SK-N-SH (cell line): ENCODE measurements at regions not wholly inside any gene's neighbourhood (a gene's known extent, or its start where the extent isn't known, plus 50 kb on each side); places are given as distances from the start of the nearest gene placed in this dataset.

ENCODE experiments used
- CTCF ChIA-PET: fragments of 300-600, 350-600 bp; formaldehyde crosslinking; extraction: SDS; loops from one replicate; lab custom pipeline; 2021; lab: Yijun Ruan, JAX
- POLR2A ChIA-PET: fragments of 350-600 bp; sonication (Branson Sonifier 250); formaldehyde crosslinking; extraction: SDS; loops from one replicate; lab custom pipeline; 2020; ENCODE audit warnings: antibody characterized with exemption, inconsistent platforms; lab: Yijun Ruan, JAX
- DNase-seq: peaks from one replicate; pipeline ENCODE4 v3.0.0; 2012
- H2AFZ ChIP-seq: fragments of 200-600 bp; sonication (generic); 2 replicates; pipeline ENCODE4 v1.8.1; 2016; ENCODE audit warnings: antibody characterized with exemption, mild to moderate bottlenecking, low read depth
- H3F3A ChIP-seq: fragments of 200-600 bp; sonication (generic); replicated peaks from 2 replicates; pipeline ENCODE3; 2016; ENCODE audit warnings: antibody characterized with exemption, mild to moderate bottlenecking; ENCODE audit not compliant: insufficient read depth
- H3K27ac ChIP-seq, 2 experiments: fragments of 200-500 bp in 1 of 2; fragments of 200-600 bp in 1 of 2; sonication (Bioruptor generic) in 1 of 2; sonication (generic), shearing (Covaris generic) in 1 of 2; 2 replicates each; pipeline versions ENCODE4 v1.5.1 to v1.6.1; 2014 to 2016; ENCODE audit warnings: low read depth in 2 of 2, inconsistent platforms in 1 of 2, low read length in 1 of 2, mild to moderate bottlenecking in 1 of 2, mixed read lengths in 1 of 2
- H3K27me3 ChIP-seq: fragments of 200-600 bp; sonication (generic), shearing (Covaris generic); 2 replicates; pipeline ENCODE4 v1.6.1; 2016; ENCODE audit warnings: mixed run types; ENCODE audit not compliant: insufficient read depth
- H3K36me3 ChIP-seq, 2 experiments: fragments of 200-500 bp in 1 of 2; fragments of 200-600 bp in 1 of 2; sonication (Bioruptor generic) in 1 of 2; sonication (generic) in 1 of 2; replicated peaks in 1 of 2; 2 replicates each; pipeline versions ENCODE3 to v1.5.1; 2014 to 2016; ENCODE audit warnings: low read length in 1 of 2, mild to moderate bottlenecking in 1 of 2; ENCODE audit not compliant: insufficient read depth in 2 of 2, control insufficient read depth in 1 of 2
- H3K4me1 ChIP-seq, 2 experiments: fragments of 200-500 bp in 1 of 2; fragments of 200-600 bp in 1 of 2; sonication (Bioruptor generic) in 1 of 2; sonication (generic), shearing (Covaris generic) in 1 of 2; 2 replicates each; pipeline versions ENCODE4 v1.5.1 to v1.6.1; 2014 to 2016; ENCODE audit warnings: low read depth in 1 of 2, low read length in 1 of 2, mixed run types in 1 of 2; ENCODE audit not compliant: insufficient read depth in 2 of 2, control insufficient read depth in 1 of 2
- H3K4me2 ChIP-seq: fragments of 200-600 bp; sonication (generic), shearing (Covaris generic); 2 replicates; pipeline ENCODE4 v1.6.1; 2017; ENCODE audit warnings: mixed run types
- H3K4me3 ChIP-seq, 2 experiments: fragments of 200-500 bp in 1 of 2; fragments of 200-600 bp in 1 of 2; sonication (Bioruptor generic) in 1 of 2; sonication (generic), shearing (Covaris generic) in 1 of 2; 2 replicates each; pipeline versions ENCODE4 v1.5.1 to v1.8.1; 2014 to 2016; ENCODE audit warnings: low read depth in 2 of 2, inconsistent platforms in 1 of 2, low read length in 1 of 2, mild to moderate bottlenecking in 1 of 2, mixed read lengths in 1 of 2, moderate library complexity in 1 of 2
- H3K79me2 ChIP-seq: fragments of 200-600 bp; sonication (generic); 2 replicates; pipeline ENCODE4 v1.8.1; 2017; ENCODE audit warnings: mild to moderate bottlenecking; ENCODE audit not compliant: insufficient read depth
- H3K9ac ChIP-seq: fragments of 200-600 bp; sonication (generic); 2 replicates; pipeline ENCODE4 v1.6.1; 2017; ENCODE audit warnings: mixed run types
- H3K9me2 ChIP-seq: fragments of 200-600 bp; sonication (generic); 2 replicates; pipeline ENCODE4 v1.6.1; 2017; ENCODE audit warnings: mixed run types
- H3K9me3 ChIP-seq: fragments of 200-600 bp; sonication (generic); 2 replicates; pipeline ENCODE4 v1.6.1; 2017; ENCODE audit warnings: mixed run types, mild to moderate bottlenecking, moderate library complexity
- H4K20me1 ChIP-seq: fragments of 200-600 bp; sonication (generic); 2 replicates; pipeline ENCODE4 v1.6.1; 2017; ENCODE audit warnings: mild to moderate bottlenecking, mixed run types; ENCODE audit not compliant: insufficient read depth
- CTCF ChIP-seq: fragments of 200-600 bp; sonication (generic); IDR thresholded peaks from 2 replicates; pipeline ENCODE4 v1.6.1; 2017; ENCODE audit warnings: antibody characterized with exemption, mild to moderate bottlenecking, moderate library complexity
- ELF1 ChIP-seq: IDR thresholded peaks from 2 replicates; pipeline ENCODE4 v1.4.0; 2012
- EP300 ChIP-seq, 2 experiments: IDR thresholded peaks; 2 replicates each; pipeline versions ENCODE4 v1.4.0 to v1.6.1; 2012; ENCODE audit warnings: borderline replicate concordance in 1 of 2, low read depth in 1 of 2, low read length in 1 of 2
- EZH2phosphoT487 ChIP-seq: fragments of 200-600 bp; sonication (generic); IDR thresholded peaks from 2 replicates; pipeline ENCODE4 v1.6.1; 2017; ENCODE audit warnings: low read depth, mixed run types, mild to moderate bottlenecking, antibody characterized with exemption, moderate library complexity, borderline replicate concordance
- IRF3 ChIP-seq: fragments of 150-350 bp; IDR thresholded peaks from 2 replicates; pipeline ENCODE4 v1.6.1; 2016; ENCODE audit warnings: mild to moderate bottlenecking, low read depth, low read length
- MXI1 ChIP-seq: IDR thresholded peaks from 2 replicates; pipeline ENCODE4 v1.6.1; 2012; ENCODE audit warnings: mild to moderate bottlenecking, low read depth, low read length, improper control_type of control experiment
- NRF1 ChIP-seq: IDR thresholded peaks from 2 replicates; pipeline ENCODE4 v1.6.1; 2012; ENCODE audit warnings: low read depth, mild to moderate bottlenecking, low read length
- POLR2AphosphoS5 ChIP-seq: IDR thresholded peaks from 2 replicates; pipeline ENCODE4 v1.6.1; 2012; ENCODE audit warnings: low read depth, low read length
- RFX5 ChIP-seq: IDR thresholded peaks from 2 replicates; pipeline ENCODE4 v1.6.1; 2012; ENCODE audit warnings: mild to moderate bottlenecking, improper control_type of control experiment, low read length
- SIN3A ChIP-seq: IDR thresholded peaks from 2 replicates; pipeline ENCODE4 v1.6.1; 2012; ENCODE audit warnings: low read depth, mild to moderate bottlenecking, low read length, moderate library complexity, borderline replicate concordance
- TAF1 ChIP-seq: IDR thresholded peaks from 2 replicates; pipeline ENCODE4 v1.6.1; 2012; ENCODE audit warnings: low read depth, mild to moderate bottlenecking, low read length, moderate library complexity, borderline replicate concordance
- USF1 ChIP-seq: IDR thresholded peaks from 2 replicates; pipeline ENCODE4 v1.4.0; 2012; ENCODE audit warnings: low read depth, borderline replicate concordance
- USF2 ChIP-seq: fragments of 150-350 bp; IDR thresholded peaks from 2 replicates; pipeline ENCODE4 v1.6.1; 2017; ENCODE audit warnings: antibody characterized with exemption, low read length, low read depth, borderline replicate concordance
- YY1 ChIP-seq: IDR thresholded peaks from 2 replicates; pipeline ENCODE4 v1.4.0; 2012; ENCODE audit warnings: low read depth, mild to moderate bottlenecking
- WGBS: methylation state at CpG from one replicate; pipeline ENCODE4 v1.1.6; 2017; ENCODE audit warnings: low lambda C conversion rate; 5-methylcytosine and 5-hydroxymethylcytosine counted together
- TF ChIP-seq, protein P1 (sequence below): IDR thresholded peaks from 2 replicates; pipeline ENCODE4 v1.4.0; 2012; ENCODE audit warnings: low read depth, borderline replicate concordance

- TF ChIP-seq USF2 (no peak), IRF3 (no peak), ELF1 (no peak), USF1 (no peak), NRF1 (no peak), YY1 (no peak), EZH2phosphoT487 (no peak), SIN3A (no peak), RFX5 (no peak), CTCF (no peak), POLR2AphosphoS5 (no peak), MXI1 (no peak), EP300 (IDR thresholded peaks at IDR 0.05; ENCODE audit: borderline replicate concordance in 1 of 2, low read depth in 1 of 2, low read length in 1 of 2) (no peak), TAF1 (no peak)
- Histone ChIP-seq H3K9ac (no peak overlapping the region), H3K9me3 (no peaks in the 10 kb centered on the region), H4K20me1 (no peaks in the 10 kb centered on the region), H3K27me3 (no peaks in the 10 kb centered on the region), H3F3A (no peaks in the 10 kb centered on the region), H3K4me1 (no peaks in the 10 kb centered on the region), H3K79me2 (no peaks in the 10 kb centered on the region), H3K4me3 (no peak overlapping the region), H3K27ac (no peak overlapping the region), H3K4me2 (no peak overlapping the region), H3K36me3 (no peaks in the 10 kb centered on the region), H2AFZ (no peak overlapping the region), H3K9me2 (no peaks in the 10 kb centered on the region)
- DNase-seq: no peak
- CTCF ChIA-PET: no interaction called here
- WGBS: 22% methylated on average over 2 of the region's 2 CpGs
- POLR2A ChIA-PET: no interaction called here
These were observed 246.5 kb upstream of the VLDLR start for GRCh38 chr9:2375114-2375513.

GRCh38 chr9:2377117-2377516, 244.5 kb upstream of the VLDLR start:
- WGBS: 38% methylated on average over 3 of the region's 3 CpGs
- Histone ChIP-seq H3K9me2 (no peaks in the 10 kb centered on the region), H3K4me1 (no peaks in the 10 kb centered on the region), H2AFZ (no peak overlapping the region), H3K27ac (no peak overlapping the region), H3F3A (no peaks in the 10 kb centered on the region), H3K27me3 (no peaks in the 10 kb centered on the region), H3K9me3 (no peaks in the 10 kb centered on the region), H3K4me3 (no peak overlapping the region), H3K79me2 (no peaks in the 10 kb centered on the region), H4K20me1 (no peaks in the 10 kb centered on the region), H3K9ac (no peak overlapping the region), H3K36me3 (no peaks in the 10 kb centered on the region), H3K4me2 (no peak overlapping the region)
- POLR2A ChIA-PET: no interaction called here
- CTCF ChIA-PET: no interaction called here
- TF ChIP-seq, protein P1, sequence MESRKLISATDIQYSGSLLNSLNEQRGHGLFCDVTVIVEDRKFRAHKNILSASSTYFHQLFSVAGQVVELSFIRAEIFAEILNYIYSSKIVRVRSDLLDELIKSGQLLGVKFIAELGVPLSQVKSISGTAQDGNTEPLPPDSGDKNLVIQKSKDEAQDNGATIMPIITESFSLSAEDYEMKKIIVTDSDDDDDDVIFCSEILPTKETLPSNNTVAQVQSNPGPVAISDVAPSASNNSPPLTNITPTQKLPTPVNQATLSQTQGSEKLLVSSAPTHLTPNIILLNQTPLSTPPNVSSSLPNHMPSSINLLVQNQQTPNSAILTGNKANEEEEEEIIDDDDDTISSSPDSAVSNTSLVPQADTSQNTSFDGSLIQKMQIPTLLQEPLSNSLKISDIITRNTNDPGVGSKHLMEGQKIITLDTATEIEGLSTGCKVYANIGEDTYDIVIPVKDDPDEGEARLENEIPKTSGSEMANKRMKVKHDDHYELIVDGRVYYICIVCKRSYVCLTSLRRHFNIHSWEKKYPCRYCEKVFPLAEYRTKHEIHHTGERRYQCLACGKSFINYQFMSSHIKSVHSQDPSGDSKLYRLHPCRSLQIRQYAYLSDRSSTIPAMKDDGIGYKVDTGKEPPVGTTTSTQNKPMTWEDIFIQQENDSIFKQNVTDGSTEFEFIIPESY: no peak
- DNase-seq: no peak
